Activated CD4-positive, CD25-positive, alpha-beta regulatory T cell treated with anti-CD3 and anti-CD28 coated beads, Interleukin-2, amount 50 U/mL, for 24 hours (primary cell): ENCODE measurements at regions not wholly inside any gene's neighbourhood (a gene's known extent, or its start where the extent isn't known, plus 50 kb on each side); places are given as distances from the start of the nearest gene placed in this dataset.

ENCODE experiments used
- ATAC-seq, 2 donors: fragments of 150-1000 bp; cut with Tn5 transposase; one replicate each; pipeline ENCODE4 v1.10.0; 2021; ENCODE audit warnings: mild to moderate bottlenecking in 1 of 2, moderate library complexity in 1 of 2

- no peak for ATAC-seq
Observed at GRCh38 chr2:103285354-103285753, 523.5 kb downstream of the TMEM182 start.

- ATAC-seq = no peak
Observed at GRCh38 chr2:103287746-103288145, 525.9 kb downstream of the TMEM182 start.

- no peak for ATAC-seq
Observed at GRCh38 chr2:103288696-103289095, 526.9 kb downstream of the TMEM182 start.

- no peak for ATAC-seq
Observed at GRCh38 chr2:103289105-103289725, 527.4 kb downstream of the TMEM182 start.

GRCh38 chr2:103292573-103292972, 530.7 kb downstream of the TMEM182 start:
- no peak for ATAC-seq

- ATAC-seq = no peak
Observed at GRCh38 chr2:103293067-103293741, 531.4 kb downstream of the TMEM182 start.

- no peak for ATAC-seq
Observed at GRCh38 chr2:103293742-103294077, 531.9 kb downstream of the TMEM182 start.

GRCh38 chr2:103294420-103294819, 532.6 kb downstream of the TMEM182 start:
- no peak for ATAC-seq

- no peak for ATAC-seq
Observed at GRCh38 chr2:103295591-103295990, 533.8 kb downstream of the TMEM182 start.

- ATAC-seq = no peak
Observed at GRCh38 chr2:103324671-103325070, 562.8 kb downstream of the TMEM182 start.

- ATAC-seq = no peak
Observed at GRCh38 chr2:103327386-103327785, 565.6 kb downstream of the TMEM182 start.

- ATAC-seq = no peak
Observed at GRCh38 chr2:103327966-103328365, 566.1 kb downstream of the TMEM182 start.

- ATAC-seq = no peak
Observed at GRCh38 chr2:103335403-103335802, 573.6 kb downstream of the TMEM182 start.

- no peak for ATAC-seq
Observed at GRCh38 chr2:103338819-103339218, 577.0 kb downstream of the TMEM182 start.

- ATAC-seq = no peak
Observed at GRCh38 chr2:103346780-103347179, 584.9 kb downstream of the TMEM182 start.

GRCh38 chr2:103353774-103354173, 591.9 kb downstream of the TMEM182 start:
- no peak for ATAC-seq

GRCh38 chr2:103355287-103355686, 593.5 kb downstream of the TMEM182 start:
- no peak for ATAC-seq

- no peak for ATAC-seq
Observed at GRCh38 chr2:103361712-103362111, 599.9 kb downstream of the TMEM182 start.

- ATAC-seq = no peak
Observed at GRCh38 chr2:103363639-103364038, 601.8 kb downstream of the TMEM182 start.

GRCh38 chr2:103364177-103364576, 602.3 kb downstream of the TMEM182 start:
- ATAC-seq = no peak

GRCh38 chr2:103365071-103365470, 603.2 kb downstream of the TMEM182 start:
- ATAC-seq = no peak

- ATAC-seq = no peak
Observed at GRCh38 chr2:103367877-103368276, 606.0 kb downstream of the TMEM182 start.

- no peak for ATAC-seq
Observed at GRCh38 chr2:103383541-103383940, 621.7 kb downstream of the TMEM182 start.

GRCh38 chr2:103386872-103387271, 625.0 kb downstream of the TMEM182 start:
- ATAC-seq = no peak

- no peak for ATAC-seq
Observed at GRCh38 chr2:103387888-103388287, 626.1 kb downstream of the TMEM182 start.
